NOMO-1 treated with DMSO at 0.1 percent for 48 hours (cell line): ENCODE measurements at regions not wholly inside any gene's neighbourhood (a gene's known extent, or its start where the extent isn't known, plus 50 kb on each side); places are given as distances from the start of the nearest gene placed in this dataset.
"Not testable (repeated sequence)": the region's sequence is repeated elsewhere in the genome, so short reads cannot be mapped to it uniquely, and the experiment has no call there.

Experiments
- DNase-seq: peaks from one replicate; lab custom pipeline; 2025; ENCODE audit not compliant: unreplicated experiment; lab: John Stamatoyannopoulos, UW

DNA sequence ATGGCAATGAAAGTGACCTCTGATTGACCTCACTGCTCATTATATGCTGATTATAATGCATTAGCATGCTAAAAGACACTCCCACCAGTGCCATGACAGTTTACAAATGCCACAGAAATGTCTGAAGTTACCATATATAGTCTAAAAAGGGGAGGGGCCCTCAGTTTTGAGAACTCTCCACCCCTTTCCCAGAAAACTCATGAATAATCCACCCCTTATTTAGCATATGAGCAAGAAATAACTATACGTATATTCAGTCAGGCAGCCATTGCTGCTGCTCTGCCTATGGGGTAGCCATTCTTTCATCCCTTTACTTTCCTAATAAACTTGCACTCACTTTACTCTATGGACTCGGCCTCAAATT is 163.1 kb downstream of the ESM1 start:
- no peak for DNase-seq

DNA sequence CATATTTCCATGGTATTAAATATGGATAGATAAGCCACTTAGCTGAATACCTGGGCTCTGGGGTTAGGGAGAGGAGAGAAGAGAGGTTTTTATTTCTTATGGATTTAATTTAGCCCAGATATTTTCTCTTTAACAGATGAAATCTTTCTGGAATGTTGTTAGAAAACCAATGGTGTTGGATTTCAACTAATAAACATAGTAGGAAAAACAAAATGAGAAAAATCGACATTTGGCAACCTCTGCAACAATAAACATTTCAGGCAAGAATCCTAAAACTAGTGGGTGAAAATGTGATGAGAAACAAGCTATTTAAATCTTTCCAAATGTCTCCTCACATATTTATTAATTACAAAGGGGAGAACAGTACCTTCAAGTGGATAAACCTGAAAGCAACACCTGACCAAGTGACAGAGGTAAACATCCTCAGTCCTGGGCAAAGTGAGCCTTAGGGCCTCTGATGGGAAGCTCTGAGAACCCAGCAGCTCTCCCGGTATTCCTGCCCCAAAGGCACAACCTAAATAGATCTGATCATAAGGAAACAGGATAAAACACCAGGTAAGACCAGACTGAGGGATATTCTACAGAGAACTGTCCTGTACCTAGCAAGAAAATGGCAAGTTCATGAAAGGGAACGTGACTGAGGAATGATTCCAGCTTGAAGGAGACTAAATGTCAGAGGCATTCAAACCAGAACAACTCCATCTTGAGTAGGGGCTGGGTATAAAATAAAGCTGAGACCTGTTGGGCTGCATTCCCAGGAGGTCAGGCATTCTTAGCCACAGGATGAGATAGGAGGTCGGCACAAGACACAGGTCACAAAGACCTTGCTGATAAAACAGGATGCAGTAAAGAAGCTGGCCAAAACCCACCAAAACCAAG is 163.7 kb downstream of the ESM1 start:
- DNase-seq: no peak

- DNase-seq: no peak
Measured at GRCh38 chr5:54820346-54821134, 164.9 kb downstream of the ESM1 start.

- peak; percentile 23 for DNase-seq
Measured at GRCh38 chr5:54807421-54807820, 178.0 kb downstream of the ESM1 start.

GRCh38 chr5:54804521-54804920 is 180.9 kb downstream of the ESM1 start:
- no peak for DNase-seq

DNA sequence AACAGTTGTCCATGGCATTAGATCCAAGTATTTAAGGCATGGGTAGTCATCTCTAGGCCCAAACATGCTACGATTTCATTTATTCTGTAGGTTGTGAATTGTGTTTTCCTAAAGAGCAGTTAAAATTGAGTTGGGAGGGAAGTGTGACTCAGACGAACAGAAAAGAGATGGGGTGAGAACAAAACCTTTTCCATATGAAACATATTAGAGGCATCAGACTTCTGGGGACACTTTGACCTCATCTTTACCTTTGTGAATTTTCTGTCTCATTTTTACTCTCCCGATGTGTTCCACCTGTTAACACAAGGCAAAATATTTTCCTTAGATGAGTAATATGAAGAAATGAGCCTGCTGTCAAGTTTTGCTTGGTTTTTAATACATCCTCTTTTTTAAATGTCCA is 181.3 kb downstream of the ESM1 start:
- no peak for DNase-seq

DNA sequence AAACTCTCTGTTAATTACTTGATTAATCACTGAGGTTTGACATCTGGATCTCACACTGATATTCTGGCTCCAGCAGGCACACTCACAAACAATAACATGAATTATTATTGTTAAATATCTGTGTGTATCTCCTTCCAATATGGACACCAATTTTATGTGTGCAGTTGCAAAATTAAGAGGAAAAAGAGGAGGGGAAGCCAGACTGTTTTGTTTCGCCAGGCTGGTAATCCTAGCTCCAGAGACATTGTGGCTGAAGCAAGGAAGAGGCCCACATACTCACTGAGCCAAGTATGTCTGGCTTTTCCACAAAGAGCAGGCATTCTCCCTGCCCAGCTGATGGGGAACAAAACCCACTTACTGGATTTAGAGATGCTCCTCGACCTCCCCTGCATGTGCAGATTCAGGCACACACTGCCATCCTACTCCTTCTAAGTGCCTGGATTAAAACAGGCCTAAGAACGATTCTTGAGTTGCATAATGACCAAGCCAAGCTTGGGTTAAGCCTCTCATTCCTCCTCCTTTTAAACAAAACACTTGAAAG is 181.9 kb downstream of the ESM1 start:
- DNase-seq: no peak

DNA sequence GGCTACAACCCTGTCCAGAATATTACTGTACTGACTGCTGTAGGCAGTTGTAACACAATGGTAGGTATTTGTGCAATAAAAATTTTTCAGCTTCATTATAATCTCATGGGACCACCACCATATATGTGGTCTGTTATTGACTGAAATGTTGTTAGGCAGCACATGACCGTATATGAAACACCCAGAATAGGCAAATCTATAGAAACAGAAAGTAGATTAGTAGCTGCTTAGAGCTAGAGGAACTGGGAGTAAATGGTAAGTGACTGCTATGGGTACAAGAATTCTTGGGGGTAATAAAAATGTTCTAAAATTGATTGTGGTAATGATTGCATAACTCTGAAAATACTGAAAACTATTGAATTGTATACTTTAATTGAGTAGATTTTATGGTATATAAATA is 185.7 kb downstream of the ESM1 start:
- peak; percentile 68 for DNase-seq

- no peak for DNase-seq
Measured at GRCh38 chr5:54795777-54796176, 189.6 kb downstream of the ESM1 start.

GRCh38 chr5:54795284-54795683 is 190.1 kb downstream of the ESM1 start:
- no peak for DNase-seq

GRCh38 chr5:54794135-54794975 is 191.0 kb downstream of the ESM1 start:
- no peak for DNase-seq

DNA sequence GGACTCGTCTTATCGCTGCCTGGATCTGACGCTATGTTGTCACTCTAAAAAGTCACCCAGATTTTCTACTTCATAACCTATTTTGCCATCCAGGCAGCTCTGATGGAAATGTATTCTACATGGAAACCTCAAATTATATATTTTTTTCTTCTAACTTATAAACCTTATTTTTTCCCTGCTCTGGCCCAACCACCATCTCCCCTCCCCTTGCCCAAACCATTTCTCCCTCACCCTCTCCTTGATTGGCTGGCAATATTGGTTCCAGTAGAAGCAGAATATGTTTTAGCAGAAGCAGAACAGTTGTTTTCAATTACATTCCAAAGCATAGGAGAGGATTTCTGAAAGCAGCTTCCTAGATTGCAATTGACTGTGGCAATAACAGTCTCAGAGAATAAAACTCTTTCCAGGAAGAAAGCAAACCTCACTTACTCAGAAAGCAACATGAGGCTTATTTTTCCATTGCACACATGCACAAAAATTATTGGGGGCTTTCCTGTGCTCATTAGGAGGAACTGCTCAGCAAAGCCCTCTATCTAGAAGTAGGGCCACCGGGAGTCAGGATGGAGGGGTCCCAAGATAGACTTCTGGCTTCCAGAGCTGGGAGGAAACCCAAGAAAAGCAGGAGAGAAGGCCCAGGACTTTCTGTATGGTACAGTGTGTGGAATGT is 191.8 kb downstream of the ESM1 start:
- DNase-seq: no peak

GRCh38 chr5:54792611-54793404 is 192.6 kb downstream of the ESM1 start:
- DNase-seq: no peak

- DNase-seq: not testable (repeated sequence)
Measured at GRCh38 chr5:54787910-54788309, 197.5 kb downstream of the ESM1 start.

- peak; percentile 87 for DNase-seq
Measured at GRCh38 chr5:54785729-54786591, 199.4 kb downstream of the ESM1 start.

GRCh38 chr5:54778783-54779182 is 206.6 kb downstream of the ESM1 start:
- DNase-seq: no peak

DNA sequence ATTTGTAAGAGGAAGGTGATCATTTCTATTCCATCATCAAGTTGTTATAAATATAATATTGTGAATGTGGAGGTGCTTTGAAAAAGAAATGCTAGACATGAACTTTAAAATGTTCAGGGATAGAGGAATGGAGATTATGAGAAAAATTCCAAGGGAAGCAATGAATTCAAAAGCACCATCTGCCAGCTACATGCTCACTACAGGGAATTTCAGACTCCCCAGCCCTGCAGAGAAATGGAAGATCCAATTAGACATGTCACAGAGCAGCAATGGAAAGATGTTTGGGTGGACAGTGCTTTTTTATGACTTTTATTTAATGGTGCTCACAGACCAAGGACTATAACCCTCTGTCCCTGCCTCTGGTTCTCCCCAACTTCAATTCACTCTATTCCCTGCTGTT is 209.7 kb downstream of the ESM1 start:
- DNase-seq: no peak

DNA sequence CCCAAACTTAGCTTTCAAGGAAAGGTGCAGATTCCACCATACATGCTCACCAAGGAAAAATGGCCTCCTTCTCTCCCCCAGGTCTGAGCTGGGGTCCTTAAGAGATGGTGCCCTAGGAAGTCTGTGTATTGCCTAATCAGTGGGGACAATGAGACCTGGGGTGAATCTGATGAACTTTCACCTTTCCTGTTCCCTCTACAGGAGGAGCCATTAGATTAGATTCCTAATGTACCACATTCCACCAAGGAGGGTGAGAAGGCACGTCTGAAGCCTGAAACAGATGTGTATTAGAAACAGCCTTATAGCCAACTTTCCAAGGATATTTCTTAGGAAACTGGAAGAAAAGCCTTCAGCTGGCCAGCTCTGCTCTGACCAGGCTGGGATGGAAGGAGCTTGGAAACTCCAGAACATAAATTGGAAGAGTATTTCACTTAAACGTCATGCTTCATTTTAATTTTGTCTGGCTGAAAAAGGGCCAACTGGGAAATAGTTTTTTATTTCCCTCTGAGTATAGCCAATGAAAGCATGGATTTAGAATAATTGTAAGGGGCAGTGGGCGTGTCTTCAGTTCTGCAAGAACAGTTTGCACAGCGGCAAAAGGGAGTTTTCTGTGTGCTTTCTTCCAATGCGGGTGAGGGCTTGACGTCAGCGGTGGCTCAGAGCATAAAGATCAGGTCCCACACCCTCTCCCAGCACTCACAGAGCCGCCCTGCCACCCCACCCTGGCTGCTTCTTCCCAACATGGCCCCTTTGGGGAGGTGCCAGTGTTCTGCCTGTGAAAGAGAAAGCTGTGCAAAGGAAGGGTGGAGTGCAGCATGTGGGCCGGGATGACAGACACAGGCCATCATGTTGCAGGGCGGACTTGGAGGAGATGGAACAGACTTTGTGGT is 210.9 kb downstream of the ESM1 start:
- DNase-seq: no peak
